ENCODE measurements at regions not wholly inside any gene's neighbourhood (a gene's known extent, or its start where the extent isn't known, plus 50 kb on each side); places are given as distances from the start of the nearest gene placed in this dataset.

DNA sequence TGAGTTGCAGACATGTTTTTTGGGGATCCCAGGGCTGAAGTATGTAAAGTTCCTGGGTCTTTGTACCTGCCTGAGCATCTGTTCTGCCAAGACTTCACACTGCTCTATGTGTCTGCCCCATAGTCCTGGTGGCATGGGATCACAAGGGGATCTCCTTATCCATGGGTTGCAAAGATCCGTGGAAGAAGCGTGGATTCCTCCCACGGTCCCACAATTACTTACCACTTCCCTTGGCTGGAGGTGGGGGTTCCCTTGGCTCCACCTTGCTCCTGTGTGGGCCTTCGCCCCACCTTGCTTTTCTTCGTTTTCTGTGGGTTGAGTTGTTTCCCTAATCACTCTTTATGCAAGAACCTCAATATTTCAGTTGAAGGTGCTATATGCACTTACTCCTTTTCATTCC is 157.4 kb upstream of the CHORDC1 start:
- Histone ChIP-seq H4K20me1 (ENCODE audit: insufficient read depth, poor library complexity, severe bottlenecking) (no peaks in the 10 kb centered on the region), H3K4me1 (ENCODE audit: insufficient read depth) (no peaks in the 10 kb centered on the region), H3K27ac (no peak overlapping the region), H3K4me3 (no peak overlapping the region), H3K4me2 (no peak overlapping the region), H3K9me2 (replicated peaks; ENCODE audit: insufficient read depth) (no peaks in the 10 kb centered on the region), H3K27me3 (no peaks in the 10 kb centered on the region), H3K9me3 (ENCODE audit: low read depth) (no peaks in the 10 kb centered on the region), H3K79me2 (no peaks in the 10 kb centered on the region), H2AFZ (no peak overlapping the region), H3K36me3 (replicated peaks; ENCODE audit: insufficient read depth, low read depth) (no peaks in the 10 kb centered on the region)
- TF ChIP-seq EZH2 (IDR thresholded peaks at IDR 0.05; ENCODE audit: borderline replicate concordance) (no peak), EZH2phosphoT487 (IDR thresholded peaks at IDR 0.05; ENCODE audit: low read depth, severe bottlenecking, unreplicated experiment) (no peak)
- TF ChIP-seq, protein P1, sequence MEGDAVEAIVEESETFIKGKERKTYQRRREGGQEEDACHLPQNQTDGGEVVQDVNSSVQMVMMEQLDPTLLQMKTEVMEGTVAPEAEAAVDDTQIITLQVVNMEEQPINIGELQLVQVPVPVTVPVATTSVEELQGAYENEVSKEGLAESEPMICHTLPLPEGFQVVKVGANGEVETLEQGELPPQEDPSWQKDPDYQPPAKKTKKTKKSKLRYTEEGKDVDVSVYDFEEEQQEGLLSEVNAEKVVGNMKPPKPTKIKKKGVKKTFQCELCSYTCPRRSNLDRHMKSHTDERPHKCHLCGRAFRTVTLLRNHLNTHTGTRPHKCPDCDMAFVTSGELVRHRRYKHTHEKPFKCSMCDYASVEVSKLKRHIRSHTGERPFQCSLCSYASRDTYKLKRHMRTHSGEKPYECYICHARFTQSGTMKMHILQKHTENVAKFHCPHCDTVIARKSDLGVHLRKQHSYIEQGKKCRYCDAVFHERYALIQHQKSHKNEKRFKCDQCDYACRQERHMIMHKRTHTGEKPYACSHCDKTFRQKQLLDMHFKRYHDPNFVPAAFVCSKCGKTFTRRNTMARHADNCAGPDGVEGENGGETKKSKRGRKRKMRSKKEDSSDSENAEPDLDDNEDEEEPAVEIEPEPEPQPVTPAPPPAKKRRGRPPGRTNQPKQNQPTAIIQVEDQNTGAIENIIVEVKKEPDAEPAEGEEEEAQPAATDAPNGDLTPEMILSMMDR (IDR thresholded peaks at IDR 0.05; ENCODE audit: poor library complexity), result no peak
- no peak for DNase-seq (ENCODE audit: low spot score)
- 95% methylated on average over 5 of the region's 5 CpGs for WGBS (ENCODE audit: low lambda C conversion rate, missing lambda C conversion rate)

DNA sequence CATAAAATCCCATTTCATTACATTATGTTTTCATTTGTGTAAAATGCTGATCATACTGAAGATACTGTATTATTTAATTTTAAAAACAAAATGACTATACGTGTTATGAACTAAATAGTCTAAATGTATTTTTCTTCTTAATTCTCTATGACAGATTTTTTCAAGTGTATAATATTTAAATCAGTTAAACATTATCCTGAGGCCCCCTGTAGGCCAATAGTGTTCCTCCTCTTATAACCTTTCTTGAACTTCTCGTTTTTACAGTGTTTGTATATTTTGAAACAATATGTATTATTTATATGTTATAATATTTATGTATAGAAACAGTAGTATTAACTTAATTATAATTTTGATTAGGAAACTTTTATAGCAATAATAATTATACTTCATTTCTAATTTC is 151.1 kb upstream of the CHORDC1 start:
- H3K4me2 ChIP-seq, result no peak overlapping the region
- no peaks in the 10 kb centered on the region for H3K27me3 ChIP-seq
- no peak overlapping the region for H2AFZ ChIP-seq
- no peak for DNase-seq (ENCODE audit: low spot score)
- no peaks in the 10 kb centered on the region for H3K9me2 ChIP-seq (replicated peaks; ENCODE audit: insufficient read depth)
- H3K79me2 ChIP-seq, result no peaks in the 10 kb centered on the region
- WGBS (ENCODE audit: low lambda C conversion rate, missing lambda C conversion rate), result 79% methylated on average over 2 of the region's 2 CpGs
- TF ChIP-seq EZH2phosphoT487 (IDR thresholded peaks at IDR 0.05; ENCODE audit: low read depth, severe bottlenecking, unreplicated experiment), result no peak
- TF ChIP-seq EZH2 (IDR thresholded peaks at IDR 0.05; ENCODE audit: borderline replicate concordance), result no peak
- TF ChIP-seq, protein P1 (IDR thresholded peaks at IDR 0.05; ENCODE audit: poor library complexity), result no peak
- no peaks in the 10 kb centered on the region for H3K4me1 ChIP-seq (ENCODE audit: insufficient read depth)
- H3K27ac ChIP-seq, result no peak overlapping the region
- no peaks in the 10 kb centered on the region for H3K36me3 ChIP-seq (replicated peaks; ENCODE audit: insufficient read depth, low read depth)
- H4K20me1 ChIP-seq (ENCODE audit: insufficient read depth, poor library complexity, severe bottlenecking), result no peaks in the 10 kb centered on the region
- no peaks in the 10 kb centered on the region for H3K9me3 ChIP-seq (ENCODE audit: low read depth)
- H3K4me3 ChIP-seq, result no peak overlapping the region

DNA sequence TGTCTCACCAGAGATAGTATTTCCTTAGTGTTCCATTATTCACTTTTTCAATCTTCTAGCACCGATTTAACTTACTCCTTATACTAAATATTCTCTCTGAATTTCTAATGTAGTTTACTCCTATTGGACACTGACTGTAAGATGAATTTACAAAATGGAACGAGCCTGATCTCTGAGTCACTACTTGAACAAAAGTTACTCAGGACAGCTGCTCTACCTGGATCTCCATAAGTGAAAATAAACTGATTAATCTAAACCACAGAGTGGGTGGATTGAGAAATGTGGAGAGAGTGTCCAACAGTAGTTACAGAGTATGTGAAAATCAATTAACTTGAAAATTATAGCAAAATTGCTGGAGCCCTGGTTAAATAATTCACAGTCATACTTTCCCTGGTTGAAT is 141.7 kb upstream of the CHORDC1 start:
- Histone ChIP-seq H4K20me1 (ENCODE audit: insufficient read depth, poor library complexity, severe bottlenecking) (no peaks in the 10 kb centered on the region), H3K4me1 (ENCODE audit: insufficient read depth) (no peaks in the 10 kb centered on the region), H3K79me2 (no peaks in the 10 kb centered on the region), H2AFZ (no peak overlapping the region), H3K27me3 (no peaks in the 10 kb centered on the region), H3K9me3 (ENCODE audit: low read depth) (no peaks in the 10 kb centered on the region), H3K9me2 (replicated peaks; ENCODE audit: insufficient read depth) (no peaks in the 10 kb centered on the region), H3K4me3 (no peak overlapping the region), H3K27ac (no peak overlapping the region), H3K36me3 (replicated peaks; ENCODE audit: insufficient read depth, low read depth) (no peaks in the 10 kb centered on the region), H3K4me2 (no peak overlapping the region)
- 89% methylated on average over 2 of the region's 2 CpGs for WGBS (ENCODE audit: low lambda C conversion rate, missing lambda C conversion rate)
- TF ChIP-seq, protein P1 (IDR thresholded peaks at IDR 0.05; ENCODE audit: poor library complexity), result no peak
- no peak for TF ChIP-seq EZH2 (IDR thresholded peaks at IDR 0.05; ENCODE audit: borderline replicate concordance)
- TF ChIP-seq EZH2phosphoT487 (IDR thresholded peaks at IDR 0.05; ENCODE audit: low read depth, severe bottlenecking, unreplicated experiment), result no peak
- no peak for DNase-seq (ENCODE audit: low spot score)

DNA sequence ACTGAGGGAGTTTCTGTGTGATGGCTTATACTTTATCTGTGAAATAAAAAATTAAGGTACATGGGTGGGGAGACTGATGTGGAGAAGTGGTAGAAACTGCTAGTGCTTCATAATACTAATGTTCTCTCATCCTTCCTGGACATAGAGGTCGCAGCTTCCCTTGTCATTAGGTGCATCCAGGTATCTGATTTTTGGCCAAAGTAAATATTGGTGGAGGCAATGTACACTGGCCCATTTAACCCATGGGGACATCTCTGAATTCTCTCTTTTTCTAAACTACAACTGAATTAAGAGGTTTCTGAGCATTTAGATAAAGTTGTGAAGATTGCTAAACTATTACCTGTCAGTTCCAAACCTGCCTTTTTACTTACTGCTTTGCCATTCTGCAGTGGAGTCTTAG is 140.9 kb upstream of the CHORDC1 start:
- no peaks in the 10 kb centered on the region for H3K79me2 ChIP-seq
- H3K9me2 ChIP-seq (replicated peaks; ENCODE audit: insufficient read depth), result no peaks in the 10 kb centered on the region
- H3K27me3 ChIP-seq, result no peaks in the 10 kb centered on the region
- no peak overlapping the region for H2AFZ ChIP-seq
- 67% methylated on average over 1 of the region's 1 CpG for WGBS (ENCODE audit: low lambda C conversion rate, missing lambda C conversion rate)
- no peaks in the 10 kb centered on the region for H4K20me1 ChIP-seq (ENCODE audit: insufficient read depth, poor library complexity, severe bottlenecking)
- H3K36me3 ChIP-seq (replicated peaks; ENCODE audit: insufficient read depth, low read depth), result no peaks in the 10 kb centered on the region
- no peak for TF ChIP-seq EZH2phosphoT487 (IDR thresholded peaks at IDR 0.05; ENCODE audit: low read depth, severe bottlenecking, unreplicated experiment)
- TF ChIP-seq EZH2 (IDR thresholded peaks at IDR 0.05; ENCODE audit: borderline replicate concordance), result no peak
- TF ChIP-seq, protein P1 (IDR thresholded peaks at IDR 0.05; ENCODE audit: poor library complexity), result no peak
- DNase-seq (ENCODE audit: low spot score), result no peak
- H3K27ac ChIP-seq, result no peak overlapping the region
- H3K4me2 ChIP-seq, result no peak overlapping the region
- H3K4me1 ChIP-seq (ENCODE audit: insufficient read depth), result no peaks in the 10 kb centered on the region
- no peak overlapping the region for H3K4me3 ChIP-seq
- no peaks in the 10 kb centered on the region for H3K9me3 ChIP-seq (ENCODE audit: low read depth)

All from hepatocyte (in vitro differentiated cells).